ENCODE measurements at regions not wholly inside any gene's neighbourhood (a gene's known extent, or its start where the extent isn't known, plus 50 kb on each side); places are given as distances from the start of the nearest gene placed in this dataset.

- no peak for DNase-seq (ENCODE audit: low spot score)
Observed at GRCh38 chr5:51802551-51803184, 419.4 kb downstream of the ISL1 start.

GRCh38 chr5:51806677-51807076, 423.4 kb downstream of the ISL1 start:
- DNase-seq (ENCODE audit: low spot score): no peak

GRCh38 chr5:51810592-51810991, 427.3 kb downstream of the ISL1 start:
- peak; percentile 7 for DNase-seq (ENCODE audit: low spot score)

- no peak for DNase-seq (ENCODE audit: low spot score)
Observed at GRCh38 chr5:51811883-51812471, 428.7 kb downstream of the ISL1 start.

GRCh38 chr5:51814817-51815216, 431.6 kb downstream of the ISL1 start:
- DNase-seq (ENCODE audit: low spot score): peak; percentile 2

- no peak for DNase-seq (ENCODE audit: low spot score)
Observed at GRCh38 chr5:51816427-51816826, 433.2 kb downstream of the ISL1 start.

GRCh38 chr5:51821697-51822096, 438.4 kb downstream of the ISL1 start:
- DNase-seq (ENCODE audit: low spot score): no peak

GRCh38 chr5:51829230-51829629, 446.0 kb downstream of the ISL1 start:
- no peak for DNase-seq (ENCODE audit: low spot score)

- DNase-seq (ENCODE audit: low spot score): no peak
Observed at GRCh38 chr5:51829691-51830090, 446.4 kb downstream of the ISL1 start.

GRCh38 chr5:51832934-51833470, 449.8 kb downstream of the ISL1 start:
- DNase-seq (ENCODE audit: low spot score): no peak

- DNase-seq (ENCODE audit: low spot score): no peak
Observed at GRCh38 chr5:51838459-51838858, 455.2 kb downstream of the ISL1 start.

GRCh38 chr5:51843893-51844292, 460.6 kb downstream of the ISL1 start:
- DNase-seq (ENCODE audit: low spot score): no peak

- no peak for DNase-seq (ENCODE audit: low spot score)
Observed at GRCh38 chr5:51846015-51846414, 462.8 kb downstream of the ISL1 start.

GRCh38 chr5:51859624-51860023, 476.4 kb downstream of the ISL1 start:
- DNase-seq (ENCODE audit: low spot score): no peak

- no peak for DNase-seq (ENCODE audit: low spot score)
Observed at GRCh38 chr5:51860532-51861018, 477.3 kb downstream of the ISL1 start.

- DNase-seq (ENCODE audit: low spot score): no peak
Observed at GRCh38 chr5:51872144-51872543, 488.9 kb downstream of the ISL1 start.

GRCh38 chr5:51881901-51882300, 498.7 kb downstream of the ISL1 start:
- no peak for DNase-seq (ENCODE audit: low spot score)

- DNase-seq (ENCODE audit: low spot score): no peak
Observed at GRCh38 chr5:51882647-51883046, 499.4 kb downstream of the ISL1 start.

- DNase-seq (ENCODE audit: low spot score): no peak
Observed at GRCh38 chr5:51889703-51890102, 506.5 kb downstream of the ISL1 start.

GRCh38 chr5:51890435-51891116, 507.3 kb downstream of the ISL1 start:
- DNase-seq (ENCODE audit: low spot score): no peak

- DNase-seq (ENCODE audit: low spot score): no peak
Observed at GRCh38 chr5:51892680-51893079, 509.4 kb downstream of the ISL1 start.

GRCh38 chr5:51895834-51896233, 512.6 kb downstream of the ISL1 start:
- DNase-seq (ENCODE audit: low spot score): no peak

GRCh38 chr5:51902512-51902911, 519.3 kb downstream of the ISL1 start:
- no peak for DNase-seq (ENCODE audit: low spot score)
